ENCODE measurements at regions not wholly inside any gene's neighbourhood (a gene's known extent, or its start where the extent isn't known, plus 50 kb on each side); places are given as distances from the start of the nearest gene placed in this dataset.

DNA sequence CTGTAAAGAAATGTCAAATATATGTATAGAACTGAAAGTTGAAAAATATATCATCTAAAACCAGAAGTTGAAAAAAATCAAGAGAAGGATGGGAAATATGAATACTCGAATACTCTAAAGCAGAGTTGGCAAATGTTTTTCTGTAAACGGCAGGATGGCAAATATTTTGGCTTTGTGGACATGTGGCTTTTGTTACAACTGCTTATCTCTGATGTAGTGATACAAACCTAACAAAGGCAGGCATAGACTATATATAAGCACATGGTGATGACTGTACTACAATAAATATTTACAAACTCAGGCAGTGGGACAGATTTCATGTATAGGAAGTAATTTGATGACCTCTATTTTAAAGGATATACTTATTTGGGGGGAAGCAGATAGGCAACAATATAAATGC lies 224.6 kb upstream of the LRRTM4 start:
- no peak for TF ChIP-seq EZH2 (IDR thresholded peaks at IDR 0.05; ENCODE audit: borderline replicate concordance, low read length)
- TF ChIP-seq CTCF (IDR thresholded peaks at IDR 0.05; ENCODE audit: low read length), result no peak

Measured in OCI-LY1 (cell line).